ENCODE measurements at regions not wholly inside any gene's neighbourhood (a gene's known extent, or its start where the extent isn't known, plus 50 kb on each side); places are given as distances from the start of the nearest gene placed in this dataset.

DNA sequence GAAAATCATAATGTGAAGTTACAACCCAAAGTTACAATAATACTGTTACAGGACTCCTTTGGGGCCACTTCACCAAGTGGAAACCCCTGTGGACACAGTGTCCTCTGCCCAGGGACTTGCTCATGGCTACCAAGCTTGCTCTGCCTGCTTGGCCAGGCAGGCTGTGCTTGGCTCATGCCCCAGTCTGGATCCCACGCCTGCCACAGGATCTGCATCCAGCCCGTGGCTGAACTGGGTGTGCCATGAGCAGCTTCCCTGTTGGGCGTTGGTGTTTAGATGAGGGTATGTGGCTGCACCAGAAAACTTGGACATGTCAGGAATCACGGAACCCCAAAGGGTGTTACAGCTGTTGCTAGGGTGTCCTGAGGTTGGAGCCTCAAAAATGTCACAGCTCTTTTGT, 820.9 kb downstream of the SLC6A15 start:
- Histone ChIP-seq H3K4me3 (no peak overlapping the region), H3K9me3 (peaks cover 0 to 4% of the 10 kb centered on the region in 2 donors), H3K27me3 (no peaks in the 10 kb centered on the region), H3K4me1 (no peaks in the 10 kb centered on the region), H3K27ac (no peak overlapping the region), H3K36me3 (no peaks in the 10 kb centered on the region)
- ATAC-seq (no peak), DNase-seq (peak in 1 of 4 donors; percentile 29)
- TF ChIP-seq, protein P1, sequence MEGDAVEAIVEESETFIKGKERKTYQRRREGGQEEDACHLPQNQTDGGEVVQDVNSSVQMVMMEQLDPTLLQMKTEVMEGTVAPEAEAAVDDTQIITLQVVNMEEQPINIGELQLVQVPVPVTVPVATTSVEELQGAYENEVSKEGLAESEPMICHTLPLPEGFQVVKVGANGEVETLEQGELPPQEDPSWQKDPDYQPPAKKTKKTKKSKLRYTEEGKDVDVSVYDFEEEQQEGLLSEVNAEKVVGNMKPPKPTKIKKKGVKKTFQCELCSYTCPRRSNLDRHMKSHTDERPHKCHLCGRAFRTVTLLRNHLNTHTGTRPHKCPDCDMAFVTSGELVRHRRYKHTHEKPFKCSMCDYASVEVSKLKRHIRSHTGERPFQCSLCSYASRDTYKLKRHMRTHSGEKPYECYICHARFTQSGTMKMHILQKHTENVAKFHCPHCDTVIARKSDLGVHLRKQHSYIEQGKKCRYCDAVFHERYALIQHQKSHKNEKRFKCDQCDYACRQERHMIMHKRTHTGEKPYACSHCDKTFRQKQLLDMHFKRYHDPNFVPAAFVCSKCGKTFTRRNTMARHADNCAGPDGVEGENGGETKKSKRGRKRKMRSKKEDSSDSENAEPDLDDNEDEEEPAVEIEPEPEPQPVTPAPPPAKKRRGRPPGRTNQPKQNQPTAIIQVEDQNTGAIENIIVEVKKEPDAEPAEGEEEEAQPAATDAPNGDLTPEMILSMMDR (IDR thresholded peaks at IDR 0.05) = no peak
- intact Hi-C loops (cut with DNase I) = no loop called here

DNA sequence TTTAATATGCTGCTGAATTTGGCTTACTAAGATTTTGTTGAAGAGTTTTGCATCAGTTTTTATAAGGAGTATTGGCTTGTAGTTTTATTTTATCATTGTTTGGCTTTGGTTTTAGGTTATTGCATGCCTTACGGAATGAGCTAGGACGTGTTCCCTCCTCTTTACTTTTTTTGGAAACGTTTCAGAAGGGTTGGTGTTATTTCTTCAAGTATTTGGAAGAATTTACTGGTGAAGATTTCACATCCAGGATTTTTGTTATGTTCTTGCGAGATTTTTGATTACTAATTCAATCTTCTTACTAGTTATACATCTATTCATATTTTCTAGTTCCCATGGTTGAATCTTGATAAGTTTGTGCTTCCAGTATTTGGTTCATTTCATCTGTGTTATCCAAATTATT, 823.2 kb downstream of the SLC6A15 start:
- Histone ChIP-seq H3K27me3 (no peaks in the 10 kb centered on the region), H3K27ac (no peak overlapping the region), H3K9me3 (no peaks in the 10 kb centered on the region), H3K36me3 (no peaks in the 10 kb centered on the region), H3K4me1 (no peaks in the 10 kb centered on the region), H3K4me3 (no peak overlapping the region)
- intact Hi-C loops (cut with DNase I) = no loop called here
- TF ChIP-seq, protein P1 (IDR thresholded peaks at IDR 0.05) = no peak
- DNase-seq = no peak
- no peak for ATAC-seq

DNA sequence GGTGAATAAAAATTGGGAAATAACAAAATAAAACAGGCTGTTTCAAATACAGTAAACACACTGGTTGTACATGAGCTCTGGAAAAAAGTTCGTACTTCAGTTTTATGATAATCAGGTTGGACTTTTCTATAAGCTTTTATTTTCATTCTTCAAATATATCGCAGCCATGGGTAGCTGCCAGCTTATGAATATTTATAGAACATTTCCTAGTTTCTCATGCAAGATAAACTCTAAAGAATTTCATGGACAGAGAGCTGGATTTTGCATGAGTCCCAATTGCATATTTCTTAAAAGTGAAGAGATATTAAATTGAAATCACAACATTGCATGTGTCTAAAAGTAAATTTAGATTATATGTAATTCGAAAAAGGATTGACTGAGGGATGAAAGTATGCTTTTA, 827.6 kb downstream of the SLC6A15 start:
- DNase-seq = no peak
- no peak for ATAC-seq
- intact Hi-C loops (cut with DNase I) = no loop called here

DNA sequence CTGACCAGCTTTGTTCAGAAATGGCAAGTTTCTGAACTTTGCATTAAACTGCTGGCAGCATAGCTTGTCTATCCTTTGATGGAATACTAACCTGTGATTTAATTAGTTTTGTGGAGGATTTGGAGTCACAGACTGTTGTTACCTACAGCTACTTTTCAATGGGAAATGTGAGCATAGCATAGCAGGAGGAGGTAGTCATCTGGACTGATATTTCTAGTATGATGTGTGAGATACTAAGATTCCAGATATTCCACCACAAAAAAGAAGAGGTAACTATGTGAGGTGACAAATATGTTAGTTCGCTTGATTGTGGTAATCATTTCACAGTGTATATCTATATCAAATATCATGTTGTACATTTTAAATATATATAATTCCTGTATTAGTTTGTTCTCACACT, 833.0 kb downstream of the SLC6A15 start:
- Histone ChIP-seq H3K4me3 (no peak overlapping the region), H3K4me1 (no peaks in the 10 kb centered on the region), H3K9me3 (no peaks in the 10 kb centered on the region), H3K36me3 (no peaks in the 10 kb centered on the region), H3K27me3 (no peaks in the 10 kb centered on the region), H3K27ac (no peak overlapping the region)
- intact Hi-C loops (cut with DNase I) = no loop called here
- TF ChIP-seq, protein P1 (IDR thresholded peaks at IDR 0.05) = no peak
- DNase-seq (no peak), ATAC-seq (no peak)

More for the DNA sequence above, 827.6 kb downstream of the SLC6A15 start:
- H3K4me1 ChIP-seq = no peaks in the 10 kb centered on the region
- H3K27me3 ChIP-seq = no peaks in the 10 kb centered on the region
- H3K9me3 ChIP-seq = no peaks in the 10 kb centered on the region
- TF ChIP-seq, protein P1 (IDR thresholded peaks at IDR 0.05) = no peak
- no peak overlapping the region for H3K27ac ChIP-seq
- no peak overlapping the region for H3K4me3 ChIP-seq
- H3K36me3 ChIP-seq = no peaks in the 10 kb centered on the region

DNA sequence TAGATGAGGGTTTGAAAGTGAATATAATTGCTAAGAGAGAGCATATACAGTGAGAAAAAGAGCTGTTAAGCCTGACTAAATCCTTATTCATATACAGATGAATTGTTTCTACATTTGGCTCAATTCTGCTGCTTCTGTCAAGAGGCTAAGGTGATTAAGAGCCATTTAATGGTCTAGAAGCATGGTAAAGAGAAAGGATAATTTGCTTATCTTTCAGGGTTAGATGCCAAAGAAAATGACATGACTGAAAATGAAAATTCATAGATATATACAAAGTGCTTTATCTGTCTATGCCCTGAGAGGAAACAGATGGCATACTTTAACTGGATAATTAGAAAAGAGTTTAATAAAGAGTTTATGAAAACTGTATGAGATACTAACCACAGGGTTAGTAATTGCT, 834.9 kb downstream of the SLC6A15 start:
- no peaks in the 10 kb centered on the region for H3K36me3 ChIP-seq
- intact Hi-C loops (cut with DNase I) = no loop called here
- H3K27ac ChIP-seq = no peak overlapping the region
- TF ChIP-seq, protein P1 (IDR thresholded peaks at IDR 0.05) = no peak
- H3K4me1 ChIP-seq = no peaks in the 10 kb centered on the region
- no peaks in the 10 kb centered on the region for H3K9me3 ChIP-seq
- H3K27me3 ChIP-seq = no peaks in the 10 kb centered on the region
- DNase-seq (peak in 2 of 4 donors; percentile 6 to 9), ATAC-seq (no peak)
- no peak overlapping the region for H3K4me3 ChIP-seq
